GM23248 (cell line): ENCODE measurements at regions not wholly inside any gene's neighbourhood (a gene's known extent, or its start where the extent isn't known, plus 50 kb on each side); places are given as distances from the start of the nearest gene placed in this dataset.
A peak's percentile ranks its signal among the peaks of the same experiment; 100 is the strongest.
"Not testable (repeated sequence)": the region's sequence is repeated elsewhere in the genome, so short reads cannot be mapped to it uniquely, and the experiment has no call there.

ENCODE experiments used
- DNase-seq: peaks from one replicate; pipeline ENCODE4 v3.0.0-alpha.2; 2015
- H2AFZ ChIP-seq: fragments of 200-600 bp; sonication (generic); 2 replicates; pipeline ENCODE4 v1.6.1; 2016; ENCODE audit warnings: antibody characterized with exemption
- H3F3A ChIP-seq: fragments of 200-600 bp; sonication (generic); 2 replicates; pipeline ENCODE4 v1.6.1; 2016; ENCODE audit warnings: mild to moderate bottlenecking, antibody characterized with exemption, mixed run types; ENCODE audit not compliant: insufficient read depth
- H3K27ac ChIP-seq: fragments of 200-600 bp; sonication (generic); 2 replicates; pipeline ENCODE4 v1.5.1; 2016; ENCODE audit warnings: mild to moderate bottlenecking
- H3K27me3 ChIP-seq: fragments of 200-600 bp; sonication (generic); replicated peaks from 2 replicates; pipeline ENCODE4 v1.6.1; 2016; ENCODE audit warnings: mild to moderate bottlenecking; ENCODE audit not compliant: insufficient read depth
- H3K36me3 ChIP-seq: fragments of 200-600 bp; sonication (generic); 2 replicates; pipeline ENCODE4 v1.6.1; 2016; ENCODE audit warnings: low read depth, mild to moderate bottlenecking
- H3K4me1 ChIP-seq: fragments of 200-600 bp; sonication (generic); 2 replicates; pipeline ENCODE4 v1.6.1; 2016; ENCODE audit warnings: mild to moderate bottlenecking; ENCODE audit not compliant: insufficient read depth
- H3K4me2 ChIP-seq: fragments of 200-600 bp; sonication (generic); one replicate; pipeline ENCODE4 v1.6.1; 2016; ENCODE audit warnings: mild to moderate bottlenecking; ENCODE audit not compliant: unreplicated experiment
- H3K4me3 ChIP-seq: fragments of 200-600 bp; sonication (generic); 2 replicates; pipeline ENCODE4 v1.5.1; 2016; ENCODE audit warnings: mild to moderate bottlenecking
- H3K79me2 ChIP-seq: fragments of 200-600 bp; sonication (generic); 2 replicates; pipeline ENCODE4 v1.6.1; 2016; ENCODE audit warnings: mild to moderate bottlenecking; ENCODE audit not compliant: insufficient read depth
- H3K9ac ChIP-seq: fragments of 200-600 bp; sonication (generic); 2 replicates; pipeline ENCODE4 v1.6.1; 2016; ENCODE audit warnings: mild to moderate bottlenecking
- H3K9me2 ChIP-seq: fragments of 200-600 bp; sonication (generic); 2 replicates; pipeline ENCODE4 v1.6.1; 2016; ENCODE audit warnings: mixed run types, mild to moderate bottlenecking, moderate library complexity; ENCODE audit not compliant: insufficient read depth
- H3K9me3 ChIP-seq: fragments of 200-600 bp; sonication (generic); one replicate; pipeline ENCODE4 v1.6.1; 2017; ENCODE audit warnings: low read depth
- H4K20me1 ChIP-seq: fragments of 200-600 bp; sonication (generic); 2 replicates; pipeline ENCODE4 v1.6.0; 2016; ENCODE audit not compliant: insufficient read depth
- WGBS, 2 experiments: methylation state at CpG; one replicate each; pipeline ENCODE4 v1.1.6; 2015 to 2017; ENCODE audit warnings: low lambda C conversion rate in 2 of 2, low coverage in 1 of 2; ENCODE audit errors: missing lambda C conversion rate in 2 of 2; 5-methylcytosine and 5-hydroxymethylcytosine counted together
- in situ Hi-C: fragments of 300-500 bp; cut with MboI; formaldehyde crosslinking; loops from 2 replicates; pipeline ENCODE4 v1.15.0; 2020

DNA sequence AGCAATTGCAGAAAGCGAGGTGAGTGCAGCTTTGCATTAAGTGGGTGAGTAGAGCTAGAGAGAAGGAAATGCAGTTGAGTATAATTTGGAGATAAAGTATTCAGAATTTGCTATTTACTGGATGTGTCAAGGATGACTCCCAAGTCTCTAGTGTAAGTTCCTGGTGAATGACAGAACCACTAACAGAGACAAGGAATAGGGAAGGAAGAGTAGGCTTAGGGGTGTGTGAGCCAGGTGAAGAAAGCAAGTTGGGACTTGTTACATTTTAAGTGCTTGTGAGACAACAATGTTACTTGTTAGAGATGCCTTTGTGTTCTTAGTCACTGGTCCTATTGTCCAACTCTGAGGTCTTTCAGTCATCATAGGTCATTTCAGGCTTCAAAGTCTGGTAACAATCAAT is 70.8 kb downstream of the TBC1D26 start:
- H3K27me3 ChIP-seq, H4K20me1 ChIP-seq, H3K4me1 ChIP-seq, H3K4me3 ChIP-seq, H2AFZ ChIP-seq, in situ Hi-C loops, H3K27ac ChIP-seq, H3K9me2 ChIP-seq, H3K36me3 ChIP-seq, DNase-seq, H3K79me2 ChIP-seq, H3F3A ChIP-seq, H3K9me3 ChIP-seq, H3K9ac ChIP-seq, H3K4me2 ChIP-seq: not testable (repeated sequence)
- WGBS, 2 experiments, result 80 to 90% methylated on average over 1 of the region's 1 CpG

- H2AFZ ChIP-seq, H3K36me3 ChIP-seq, H3K79me2 ChIP-seq, H3K9me3 ChIP-seq, H3K4me2 ChIP-seq, H3K27me3 ChIP-seq, H3K27ac ChIP-seq, H3K9me2 ChIP-seq, H3K9ac ChIP-seq, H3F3A ChIP-seq, DNase-seq, H3K4me3 ChIP-seq, H4K20me1 ChIP-seq, in situ Hi-C loops, H3K4me1 ChIP-seq: not testable (repeated sequence)
- WGBS, 2 experiments, result 41 to 51% methylated on average over 2 to 3 of the region's 4 CpGs
Measured at GRCh38 chr17:15806825-15807224, 74.7 kb downstream of the TBC1D26 start.

DNA sequence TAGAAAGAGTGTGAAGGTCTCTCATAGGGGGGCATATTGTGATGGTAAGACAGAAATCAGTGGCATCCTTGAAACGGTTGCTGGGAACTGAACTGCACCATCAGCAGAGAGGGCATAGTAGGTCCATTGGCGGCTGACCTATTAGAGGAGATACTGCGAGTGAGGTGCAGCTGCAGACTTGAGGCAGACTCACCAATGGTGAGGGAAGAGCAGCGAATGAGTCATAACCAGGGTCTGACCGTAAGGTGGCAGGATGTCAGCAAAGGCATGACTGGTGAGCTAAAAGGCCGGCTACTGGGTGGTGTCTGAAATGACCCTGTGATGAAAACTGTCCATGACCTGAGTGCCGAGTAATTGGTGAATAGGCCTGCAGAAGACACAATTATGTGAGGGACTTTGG is 81.3 kb downstream of the TBC1D26 start:
- H3K9ac ChIP-seq, H3K79me2 ChIP-seq, H3K36me3 ChIP-seq, H4K20me1 ChIP-seq, H3K9me2 ChIP-seq, in situ Hi-C loops, H3K4me3 ChIP-seq, DNase-seq, H3K27ac ChIP-seq, H2AFZ ChIP-seq, H3K4me2 ChIP-seq, H3K4me1 ChIP-seq, H3F3A ChIP-seq, H3K27me3 ChIP-seq, H3K9me3 ChIP-seq: not testable (repeated sequence)
- whole genome bisulfite sequencing, 2 experiments, result 72 to 88% methylated on average over 3 to 4 of the region's 7 CpGs

- H3K4me2 ChIP-seq, H3K9ac ChIP-seq, H3K9me3 ChIP-seq, H3K4me3 ChIP-seq, H3K9me2 ChIP-seq, H3K79me2 ChIP-seq, in situ Hi-C loops, H3K36me3 ChIP-seq, H3K27me3 ChIP-seq, H4K20me1 ChIP-seq, H2AFZ ChIP-seq, H3K4me1 ChIP-seq, H3K27ac ChIP-seq, H3F3A ChIP-seq, DNase-seq: not testable (repeated sequence)
- WGBS, 2 experiments, result 35 to 41% methylated on average over 3 of the region's 3 CpGs
Measured at GRCh38 chr17:15814003-15814402, 81.9 kb downstream of the TBC1D26 start.

GRCh38 chr17:15817861-15818260 is 85.8 kb downstream of the TBC1D26 start:
- H3K4me1 ChIP-seq, H3K4me2 ChIP-seq, H3K9me3 ChIP-seq, H3K4me3 ChIP-seq, H4K20me1 ChIP-seq, H3K79me2 ChIP-seq, H3K27me3 ChIP-seq, H3K36me3 ChIP-seq, H3K27ac ChIP-seq, H2AFZ ChIP-seq, H3K9ac ChIP-seq, H3F3A ChIP-seq, DNase-seq, in situ Hi-C loops, H3K9me2 ChIP-seq: not testable (repeated sequence)
- 92% methylated on average over 20 of the region's 20 CpGs for WGBS, 2 experiments

DNA sequence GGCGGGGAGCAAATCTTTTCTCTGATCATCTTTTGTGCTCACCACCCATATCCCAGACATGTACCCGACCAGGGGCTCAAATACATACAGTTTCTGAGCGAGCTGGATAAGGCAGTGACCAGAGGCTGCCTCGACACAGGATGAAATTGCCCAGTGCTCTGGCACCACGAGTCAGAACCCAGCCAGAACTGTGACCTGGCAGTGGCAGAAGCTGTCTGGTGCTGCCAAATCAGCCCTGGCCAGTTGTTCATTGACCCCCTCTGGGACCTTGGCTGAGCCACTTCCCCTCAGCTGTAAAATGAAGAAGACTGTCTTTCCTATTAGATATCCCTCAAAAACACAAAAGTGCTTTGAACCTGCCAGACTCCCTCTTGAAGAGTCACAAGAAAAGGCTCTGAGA is 90.2 kb downstream of the TBC1D26 start:
- H3K27ac ChIP-seq, in situ Hi-C loops, H3K36me3 ChIP-seq, H3K9me3 ChIP-seq, H3K4me1 ChIP-seq, H4K20me1 ChIP-seq, H3K9me2 ChIP-seq, H3K4me2 ChIP-seq, H3K79me2 ChIP-seq, H3K9ac ChIP-seq, H3F3A ChIP-seq, H2AFZ ChIP-seq, H3K4me3 ChIP-seq, H3K27me3 ChIP-seq, DNase-seq: not testable (repeated sequence)
- 22 to 29% methylated on average over 4 to 5 of the region's 5 CpGs for WGBS, 2 experiments

- H3K79me2 ChIP-seq, H3K9me3 ChIP-seq, H3K9me2 ChIP-seq, H3F3A ChIP-seq, H3K36me3 ChIP-seq, H3K9ac ChIP-seq, H3K27me3 ChIP-seq, H3K4me1 ChIP-seq, H4K20me1 ChIP-seq, H3K27ac ChIP-seq: not testable (repeated sequence)
- H3K4me2 ChIP-seq, result peak overlapping the region; percentile 64
- H3K4me3 ChIP-seq, result peak overlapping the region; percentile 55
- in situ Hi-C loops, result loop anchor here (25.0 kb wide), 1 partner anchor 158 kb away; the partner anchor contains the start of genes TTC19 and ZSWIM7
- WGBS, 2 experiments, result 1 to 3% methylated on average over 8 to 10 of the region's 10 CpGs
- 0 out of 2 replicates have a peak overlapping the region, but pooled peaks have one; percentile 44 for H2AFZ ChIP-seq
- DNase-seq, result peak; percentile 77
Measured at GRCh38 chr17:15828727-15829314, 96.7 kb downstream of the TBC1D26 start.

DNA sequence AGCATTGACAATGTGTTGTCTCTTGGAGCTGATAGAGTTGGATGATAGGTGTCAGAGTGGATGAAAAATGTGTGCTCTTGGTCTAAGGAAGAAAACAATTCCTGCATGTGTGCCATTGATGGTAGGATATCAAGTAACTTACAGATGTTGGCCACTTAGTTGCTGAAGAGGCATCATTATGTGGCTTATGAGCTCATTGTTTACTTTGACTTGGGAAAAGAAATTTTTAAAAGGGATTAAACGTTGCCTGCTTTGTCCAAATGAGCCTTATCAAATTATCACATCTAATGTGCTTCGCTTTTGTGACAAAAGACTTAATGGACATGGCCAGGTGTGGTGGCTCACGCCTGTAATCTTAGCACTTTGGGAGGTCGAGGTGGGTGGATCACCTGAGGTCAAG is 98.1 kb downstream of the TBC1D26 start:
- H4K20me1 ChIP-seq, H3K79me2 ChIP-seq, H3K27me3 ChIP-seq, H3F3A ChIP-seq, DNase-seq, H3K4me2 ChIP-seq, H3K9me2 ChIP-seq, H2AFZ ChIP-seq, H3K4me3 ChIP-seq, H3K4me1 ChIP-seq, H3K9ac ChIP-seq, H3K36me3 ChIP-seq, H3K9me3 ChIP-seq, H3K27ac ChIP-seq: not testable (repeated sequence)
- in situ Hi-C loops, result loop anchor here (25.0 kb wide), 1 partner anchor 157 kb away; the partner anchor contains the start of genes TTC19 and ZSWIM7
- WGBS, 2 experiments, result 83% methylated on average over 4 of the region's 4 CpGs
